Type B pancreatic cell (in vitro differentiated cells): ENCODE measurements at regions not wholly inside any gene's neighbourhood (a gene's known extent, or its start where the extent isn't known, plus 50 kb on each side); places are given as distances from the start of the nearest gene placed in this dataset.

Experiments used
- DNase-seq: peaks from one replicate; pipeline ENCODE4 v3.0.0; 2021; ENCODE audit warnings: mixed read lengths; ENCODE audit not compliant: unreplicated experiment; ENCODE audit errors: extremely low spot score
- H3K27ac Mint-ChIP-seq: 2 replicates; pipeline ENCODE4 v1.8.0; 2021; ENCODE audit warnings: mild to moderate bottlenecking, mixed read lengths
- H3K27me3 Mint-ChIP-seq: 2 replicates; pipeline ENCODE4 v1.8.0; 2021; ENCODE audit warnings: mixed read lengths
- H3K36me3 Mint-ChIP-seq: 2 replicates; pipeline ENCODE4 v1.8.0; 2021; ENCODE audit warnings: mixed read lengths
- H3K4me1 Mint-ChIP-seq: one replicate; pipeline ENCODE4 v1.8.0; 2021; ENCODE audit warnings: mixed read lengths; ENCODE audit not compliant: unreplicated experiment
- H3K4me3 Mint-ChIP-seq: 2 replicates; pipeline ENCODE4 v1.8.0; 2021; ENCODE audit warnings: mild to moderate bottlenecking, mixed read lengths
- H3K9me3 Mint-ChIP-seq: 2 replicates; pipeline ENCODE4 v1.8.0; 2021; ENCODE audit warnings: mixed read lengths
- CTCF ChIP-seq: fragments of 200-600 bp; sonication (generic); conservative IDR thresholded peaks from 2 replicates; pipeline ENCODE4 v1.5.0; 2021; ENCODE audit warnings: antibody characterized with exemption, mild to moderate bottlenecking

- no peak for TF ChIP-seq CTCF
- H3K9me3 Mint-ChIP-seq = no peaks in the 10 kb centered on the region
- H3K4me3 Mint-ChIP-seq = no peak overlapping the region
- peaks cover 35% of the 10 kb centered on the region for H3K4me1 Mint-ChIP-seq
- H3K27me3 Mint-ChIP-seq = peaks cover 3% of the 10 kb centered on the region
- H3K36me3 Mint-ChIP-seq = no peaks in the 10 kb centered on the region
- H3K27ac Mint-ChIP-seq = no peak overlapping the region
- DNase-seq = no peak
Measured at GRCh38 chr1:209063767-209064659, 519.5 kb upstream of the CAMK1G start.

- peaks cover 35% of the 10 kb centered on the region for H3K4me1 Mint-ChIP-seq
- no peak for TF ChIP-seq CTCF
- H3K27ac Mint-ChIP-seq = no peak overlapping the region
- H3K36me3 Mint-ChIP-seq = no peaks in the 10 kb centered on the region
- no peak overlapping the region for H3K4me3 Mint-ChIP-seq
- no peak for DNase-seq
- peaks cover 3% of the 10 kb centered on the region for H3K27me3 Mint-ChIP-seq
- no peaks in the 10 kb centered on the region for H3K9me3 Mint-ChIP-seq
Measured at GRCh38 chr1:209064850-209065706, 518.4 kb upstream of the CAMK1G start.

GRCh38 chr1:209072481-209072880 lies 511.0 kb upstream of the CAMK1G start:
- Mint-ChIP-seq H3K9me3 (no peaks in the 10 kb centered on the region), H3K4me1 (peaks cover 5% of the 10 kb centered on the region), H3K27me3 (no peaks in the 10 kb centered on the region), H3K36me3 (no peaks in the 10 kb centered on the region), H3K27ac (no peak overlapping the region), H3K4me3 (no peak overlapping the region)
- no peak for TF ChIP-seq CTCF
- DNase-seq = no peak

GRCh38 chr1:209073879-209074278 lies 509.6 kb upstream of the CAMK1G start:
- Mint-ChIP-seq H3K36me3 (no peaks in the 10 kb centered on the region), H3K9me3 (no peaks in the 10 kb centered on the region), H3K4me3 (no peak overlapping the region), H3K27ac (no peak overlapping the region), H3K27me3 (no peaks in the 10 kb centered on the region), H3K4me1 (peaks cover 5% of the 10 kb centered on the region)
- TF ChIP-seq CTCF = no peak
- DNase-seq = no peak

GRCh38 chr1:209074575-209075250 lies 508.8 kb upstream of the CAMK1G start:
- no peaks in the 10 kb centered on the region for H3K36me3 Mint-ChIP-seq
- DNase-seq = no peak
- no peak for TF ChIP-seq CTCF
- no peak overlapping the region for H3K4me3 Mint-ChIP-seq
- no peaks in the 10 kb centered on the region for H3K27me3 Mint-ChIP-seq
- no peaks in the 10 kb centered on the region for H3K9me3 Mint-ChIP-seq
- peaks cover 5% of the 10 kb centered on the region for H3K4me1 Mint-ChIP-seq
- H3K27ac Mint-ChIP-seq = no peak overlapping the region
